Muscle of leg (tissue), 3 donors: ENCODE measurements at regions not wholly inside any gene's neighbourhood (a gene's known extent, or its start where the extent isn't known, plus 50 kb on each side); places are given as distances from the start of the nearest gene placed in this dataset.
A peak's percentile ranks its signal among the peaks of the same experiment; 100 is the strongest.

Experiments used
- DNase-seq: peaks from one replicate; pipeline ENCODE4 v3.0.0; 2013
- H3K27ac ChIP-seq: one replicate; pipeline ENCODE4 v1.5.1; 2013; ENCODE audit warnings: mild to moderate bottlenecking, low read length, control low read depth
- H3K27me3 ChIP-seq: one replicate; pipeline ENCODE4 v1.6.1; 2013; ENCODE audit warnings: low read length; ENCODE audit not compliant: control insufficient read depth, insufficient read depth
- H3K36me3 ChIP-seq: one replicate; pipeline ENCODE4 v1.6.1; 2013; ENCODE audit warnings: low read length; ENCODE audit not compliant: control insufficient read depth, insufficient read depth
- H3K4me1 ChIP-seq: one replicate; pipeline ENCODE4 v1.6.1; 2013; ENCODE audit warnings: low read length; ENCODE audit not compliant: control insufficient read depth, insufficient read depth
- H3K4me3 ChIP-seq: one replicate; pipeline ENCODE4 v1.5.1; 2013; ENCODE audit warnings: low read length, control low read depth
- H3K9me3 ChIP-seq: replicated peaks from 2 replicates; pipeline ENCODE4 v1.6.1; 2013; ENCODE audit warnings: low read depth, low read length; ENCODE audit not compliant: control insufficient read depth
- WGBS: methylation state at CpG from one replicate; pipeline ENCODE4 v1.1.5; 2013; ENCODE audit warnings: missing lambda C conversion rate; ENCODE audit not compliant: insufficient coverage; 5-methylcytosine and 5-hydroxymethylcytosine counted together

DNA sequence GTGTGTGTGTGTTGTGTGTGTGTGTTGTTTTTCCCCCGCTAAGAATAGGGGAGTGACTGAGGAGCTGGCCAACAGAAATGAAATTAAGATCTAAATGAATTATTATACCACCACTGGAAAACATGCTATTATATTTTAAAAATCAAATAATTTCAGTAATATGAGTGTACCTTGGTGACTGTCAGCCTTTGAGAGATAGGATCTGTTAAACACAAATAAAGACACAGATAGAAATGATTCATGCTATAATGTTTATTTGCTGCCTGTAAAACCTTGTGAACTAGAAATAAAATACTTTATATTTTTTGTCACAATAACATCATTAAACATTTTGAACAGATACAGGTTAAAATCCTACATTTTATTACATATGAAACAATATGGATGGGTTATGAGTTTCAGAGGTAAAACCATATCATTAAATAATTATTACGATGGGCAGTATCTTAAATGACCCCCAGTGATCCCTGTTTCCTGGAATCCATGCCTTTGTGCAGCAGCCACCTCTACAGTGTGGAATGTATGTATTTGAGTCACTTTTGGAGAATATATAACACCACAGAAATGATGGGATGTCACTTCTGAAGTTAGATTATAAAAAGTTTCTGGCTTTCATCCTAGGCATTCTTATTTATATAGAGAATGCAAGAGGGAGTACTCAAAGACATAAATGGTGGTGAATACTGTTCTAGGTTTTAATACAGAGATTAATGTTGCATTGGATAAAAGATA is 617.2 kb downstream of the CDH18 start:
- Histone ChIP-seq H3K4me1 (no peaks in the 10 kb centered on the region), H3K9me3 (no peaks in the 10 kb centered on the region), H3K27ac (no peak overlapping the region), H3K36me3 (no peaks in the 10 kb centered on the region), H3K27me3 (no peaks in the 10 kb centered on the region), H3K4me3 (no peak overlapping the region)
- WGBS, result no CpG with 5 or more reads among the region's 2 CpGs
- no peak for DNase-seq

DNA sequence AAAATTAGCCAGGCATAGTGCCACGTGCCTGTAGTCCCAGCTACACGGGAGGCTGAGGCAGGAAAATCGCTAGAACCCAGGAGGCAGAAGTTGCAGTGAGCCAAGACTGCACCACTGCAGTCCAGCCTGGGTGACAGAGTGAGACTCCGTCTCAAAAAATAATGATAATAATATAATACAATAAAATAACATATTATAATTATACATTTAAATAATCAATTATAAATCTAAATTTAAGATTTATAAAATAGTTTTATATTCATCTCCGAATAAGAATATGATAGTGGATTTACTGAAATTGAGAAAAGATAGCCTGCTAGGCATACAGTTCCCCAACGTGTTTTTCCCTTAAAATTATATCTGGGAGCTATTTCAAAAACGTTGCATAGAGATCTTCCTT is 599.6 kb downstream of the CDH18 start:
- no peaks in the 10 kb centered on the region for H3K9me3 ChIP-seq
- WGBS, result no CpG with 5 or more reads among the region's 7 CpGs
- H3K27me3 ChIP-seq, result no peaks in the 10 kb centered on the region
- no peaks in the 10 kb centered on the region for H3K36me3 ChIP-seq
- H3K4me1 ChIP-seq, result no peaks in the 10 kb centered on the region
- DNase-seq, result no peak
- H3K27ac ChIP-seq, result no peak overlapping the region
- no peak overlapping the region for H3K4me3 ChIP-seq

DNA sequence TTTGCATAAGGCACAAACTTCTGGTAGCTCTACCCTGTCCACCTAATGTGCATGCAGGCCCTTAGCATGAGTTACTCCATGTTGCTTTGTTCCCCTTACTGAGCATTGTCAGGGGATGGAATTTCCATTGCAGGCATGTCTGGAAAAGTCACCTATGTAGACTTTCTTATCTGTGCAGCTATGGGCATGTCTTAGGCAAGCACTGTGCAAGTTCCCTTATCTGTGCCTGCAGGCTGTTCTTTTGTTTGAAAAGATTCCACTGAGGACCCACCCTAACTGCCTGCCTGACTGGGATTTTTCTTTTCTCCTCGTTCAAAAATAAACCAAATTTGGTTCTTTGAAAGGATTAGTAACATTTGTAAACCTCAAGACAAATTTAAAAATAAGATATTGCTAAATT is 587.0 kb downstream of the CDH18 start:
- whole genome bisulfite sequencing, result no CpG with 5 or more reads among the region's 1 CpG

DNA sequence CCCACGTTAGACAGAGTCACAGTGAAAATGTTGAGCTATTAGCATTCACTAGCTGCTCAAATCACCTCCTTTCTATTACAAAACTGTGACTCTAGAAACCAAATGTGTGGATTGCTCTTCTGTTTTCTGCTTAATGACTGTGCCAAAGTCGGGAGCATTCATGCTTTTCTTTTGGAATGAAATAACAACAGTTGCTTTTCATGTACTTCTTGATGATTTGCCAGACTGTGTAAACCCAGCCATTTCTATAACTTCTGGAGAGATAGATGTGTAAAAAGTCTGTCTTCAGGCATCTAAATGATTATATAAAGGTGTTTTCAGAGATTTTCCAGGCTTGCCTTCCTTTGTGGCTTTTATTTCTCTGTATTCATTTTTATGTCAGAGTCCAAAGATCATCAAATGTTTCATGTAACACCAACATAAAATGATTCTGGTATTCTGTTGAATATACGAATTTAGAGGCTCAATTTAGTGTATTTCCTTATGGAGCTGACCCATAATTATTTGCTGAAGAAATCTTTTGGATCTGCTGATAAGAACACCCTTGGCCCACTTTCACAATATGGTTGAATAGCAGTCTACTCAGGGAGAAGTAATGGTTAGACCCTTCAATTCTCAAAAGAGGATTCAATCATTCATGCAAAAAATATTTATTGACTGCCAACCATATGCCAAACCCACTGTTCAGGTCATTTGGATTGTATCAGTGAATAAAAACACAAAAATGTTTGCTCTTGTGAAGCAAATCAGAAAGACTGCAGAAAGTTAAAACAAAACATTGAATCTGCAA is 581.2 kb downstream of the CDH18 start:
- DNase-seq, result peak; percentile 16
- H3K27ac ChIP-seq, result no peak overlapping the region
- 20% methylated on average over 1 of the region's 3 CpGs for WGBS
- H3K4me1 ChIP-seq, result no peaks in the 10 kb centered on the region
- H3K9me3 ChIP-seq, result no peaks in the 10 kb centered on the region
- H3K4me3 ChIP-seq, result no peak overlapping the region
- H3K27me3 ChIP-seq, result no peaks in the 10 kb centered on the region
- no peaks in the 10 kb centered on the region for H3K36me3 ChIP-seq

More for the DNA sequence above, 587.0 kb downstream of the CDH18 start:
- Histone ChIP-seq H3K4me3 (no peak overlapping the region), H3K27ac (no peak overlapping the region), H3K4me1 (no peaks in the 10 kb centered on the region), H3K9me3 (no peaks in the 10 kb centered on the region), H3K27me3 (no peaks in the 10 kb centered on the region), H3K36me3 (no peaks in the 10 kb centered on the region)
- DNase-seq, result no peak

DNA sequence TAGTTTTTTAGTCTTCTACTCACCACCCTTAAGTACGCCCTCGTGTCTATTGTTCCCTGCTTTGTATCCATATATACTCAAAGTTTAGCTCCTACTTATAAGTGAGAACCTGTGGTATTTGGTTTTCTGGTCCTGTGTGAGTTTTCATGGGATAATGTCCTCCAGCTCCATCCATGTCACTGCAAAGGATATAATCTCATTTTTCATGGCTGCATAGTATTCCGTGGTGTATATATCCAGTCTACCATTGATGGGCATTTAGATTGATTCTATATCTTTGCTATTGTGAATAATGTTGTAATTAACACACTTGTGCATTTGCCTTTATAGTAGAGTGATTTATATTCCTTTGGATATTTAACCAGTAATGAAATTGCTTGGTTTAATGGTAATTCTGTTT is 579.9 kb downstream of the CDH18 start:
- no peak for DNase-seq
- no peaks in the 10 kb centered on the region for H3K4me1 ChIP-seq
- H3K4me3 ChIP-seq, result no peak overlapping the region
- H3K27me3 ChIP-seq, result no peaks in the 10 kb centered on the region
- H3K36me3 ChIP-seq, result no peaks in the 10 kb centered on the region
- no CpG with 5 or more reads among the region's 3 CpGs for WGBS
- H3K27ac ChIP-seq, result no peak overlapping the region
- H3K9me3 ChIP-seq, result no peaks in the 10 kb centered on the region

DNA sequence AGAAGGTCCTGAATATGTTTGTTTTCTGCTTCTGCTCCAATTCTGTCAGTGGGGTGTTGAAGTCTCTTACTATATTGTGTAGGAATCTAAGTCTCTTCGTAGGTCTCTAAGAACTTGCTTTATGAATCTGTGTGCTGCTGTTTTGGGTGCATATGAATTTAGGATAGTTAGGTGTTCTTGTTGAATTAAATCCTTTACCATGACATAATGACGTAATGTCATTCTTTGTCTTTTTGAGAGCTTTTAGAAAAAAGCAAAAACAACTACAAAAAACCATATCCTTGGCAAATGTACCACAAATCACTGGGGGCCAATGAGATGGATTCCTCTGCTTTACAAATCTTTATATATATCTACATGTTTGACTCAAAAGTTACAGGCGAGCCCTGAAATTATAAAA is 576.1 kb downstream of the CDH18 start:
- H3K9me3 ChIP-seq, result no peaks in the 10 kb centered on the region
- no peaks in the 10 kb centered on the region for H3K4me1 ChIP-seq
- H3K27me3 ChIP-seq, result no peaks in the 10 kb centered on the region
- DNase-seq, result no peak
- WGBS, result no CpG with 5 or more reads among the region's 3 CpGs
- no peak overlapping the region for H3K4me3 ChIP-seq
- no peak overlapping the region for H3K27ac ChIP-seq
- no peaks in the 10 kb centered on the region for H3K36me3 ChIP-seq
